HG03280 (cell line): ENCODE measurements at regions not wholly inside any gene's neighbourhood (a gene's known extent, or its start where the extent isn't known, plus 50 kb on each side); places are given as distances from the start of the nearest gene placed in this dataset.

Experiments
- ATAC-seq: cut with Tn5 transposase; IDR thresholded peaks from one replicate; pipeline ENCODE4 v1.9.1; 2021; ENCODE audit warnings: mild to moderate bottlenecking, moderate library complexity; ENCODE audit not compliant: unreplicated experiment

DNA sequence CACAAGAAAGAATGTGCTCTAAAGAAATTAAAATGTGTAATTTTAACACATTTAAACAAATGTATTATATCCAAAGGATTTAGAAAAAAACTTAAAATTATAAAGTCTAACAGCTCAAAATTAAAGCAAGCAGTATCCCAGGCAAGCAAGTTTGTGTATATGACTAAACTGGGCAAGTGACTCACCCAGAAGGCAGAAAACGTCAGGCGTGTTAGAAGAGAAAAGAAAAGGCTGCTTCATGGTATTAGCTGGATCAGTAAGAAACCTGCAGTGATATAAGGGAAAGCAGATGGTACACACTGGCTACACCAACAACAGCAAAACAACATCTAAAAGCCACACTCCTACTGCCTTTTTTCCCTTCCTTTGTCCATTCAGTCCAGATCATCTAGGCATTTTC lies 250.6 kb upstream of the NDST3 start:
- no peak for ATAC-seq

DNA sequence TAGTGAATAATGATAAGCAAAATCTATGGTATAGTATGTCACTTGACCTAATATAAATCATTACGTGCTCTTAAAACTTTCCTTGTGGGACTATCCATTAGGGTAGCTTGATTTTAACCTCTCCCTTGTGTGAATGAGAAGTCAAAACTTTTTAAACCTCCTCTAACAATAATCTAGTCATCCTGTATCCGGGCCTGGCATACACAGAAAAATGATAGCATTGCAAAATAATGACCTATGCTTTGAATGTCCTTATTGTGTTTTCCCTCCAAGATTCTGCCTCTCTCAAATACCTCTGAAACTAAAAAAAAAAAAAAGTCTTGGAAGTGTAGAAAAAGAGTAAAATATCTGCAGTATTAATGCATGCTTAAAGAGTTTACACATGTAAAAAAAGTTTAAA lies 250.0 kb upstream of the NDST3 start:
- ATAC-seq: no peak

DNA sequence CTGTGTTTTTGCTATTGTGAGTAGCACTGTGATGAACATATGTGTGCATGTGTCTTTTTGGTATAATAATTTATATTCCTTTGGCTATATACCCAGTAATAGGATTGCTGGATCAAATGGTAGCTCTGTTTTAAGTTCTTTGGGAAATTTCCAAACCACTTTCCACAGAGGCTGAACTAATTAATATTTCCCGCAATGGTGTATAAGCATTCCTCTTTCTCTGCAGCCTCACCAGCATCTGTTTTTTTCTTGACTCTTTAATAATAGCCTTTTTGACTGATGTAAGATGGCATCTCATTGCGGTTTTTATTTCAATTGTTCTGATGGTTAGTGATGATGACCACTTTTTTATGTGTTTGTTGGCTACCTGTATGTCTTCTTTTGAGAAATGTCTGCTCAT lies 247.7 kb upstream of the NDST3 start:
- ATAC-seq: no peak

GRCh38 chr4:117793845-117794480 lies 240.3 kb upstream of the NDST3 start:
- no peak for ATAC-seq

DNA sequence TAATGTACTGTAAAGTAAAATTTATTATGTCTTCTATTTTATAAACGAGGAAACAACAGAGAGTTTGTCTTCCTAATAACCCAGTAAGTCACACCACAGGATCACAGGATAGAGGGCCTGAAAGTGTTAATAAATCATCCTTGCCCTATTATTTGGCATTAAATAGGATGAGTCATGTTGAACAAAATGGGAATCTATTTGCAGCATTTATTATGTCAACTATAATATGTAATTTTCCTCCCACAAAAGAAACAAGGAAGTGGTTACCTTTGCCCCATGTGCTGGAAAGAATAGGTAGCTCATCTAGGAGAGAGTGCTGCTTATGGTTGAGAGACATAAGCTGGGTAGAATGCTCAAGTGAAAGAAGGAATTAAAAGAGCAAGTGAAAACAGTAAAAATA lies 237.6 kb upstream of the NDST3 start:
- no peak for ATAC-seq

GRCh38 chr4:117800636-117801035 lies 233.7 kb upstream of the NDST3 start:
- no peak for ATAC-seq

DNA sequence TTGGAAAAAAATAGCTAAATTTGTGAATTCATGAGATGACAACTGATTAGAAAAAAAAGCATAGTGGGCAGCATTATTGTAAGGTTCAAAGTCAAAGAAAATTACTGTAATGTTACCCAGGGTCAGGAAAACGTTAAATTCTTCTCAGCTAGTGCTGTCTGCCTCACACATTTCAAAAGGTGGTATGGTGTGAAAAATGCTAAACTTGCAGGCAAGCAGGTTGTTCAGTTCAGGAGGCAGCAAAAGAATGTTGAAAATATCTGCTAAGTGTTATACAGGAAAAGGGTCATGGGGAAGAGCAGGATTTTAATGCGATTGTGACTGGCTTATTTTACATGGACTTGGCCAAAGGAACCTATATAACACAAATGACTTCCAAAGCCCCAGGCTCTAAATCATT lies 232.5 kb upstream of the NDST3 start:
- ATAC-seq: no peak

DNA sequence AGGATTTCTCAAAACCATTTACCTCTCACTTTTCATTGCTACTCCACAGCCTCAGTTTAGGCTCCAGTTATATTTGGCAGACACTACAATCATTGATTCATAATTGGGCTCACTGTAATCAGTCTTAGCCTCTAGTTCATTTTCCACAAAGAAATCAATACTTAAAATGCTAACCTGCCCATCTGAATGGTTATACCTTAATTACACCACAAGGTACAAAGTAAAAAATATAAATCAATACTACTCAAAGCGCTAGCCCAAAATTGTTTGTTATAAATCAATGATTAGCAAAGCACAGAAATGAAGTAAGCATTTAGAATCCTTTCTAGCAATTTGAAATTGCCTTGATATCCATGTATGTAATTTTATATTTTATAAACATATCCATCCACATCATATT lies 222.6 kb upstream of the NDST3 start:
- ATAC-seq: no peak

GRCh38 chr4:117814277-117815246 lies 219.7 kb upstream of the NDST3 start:
- ATAC-seq: no peak

DNA sequence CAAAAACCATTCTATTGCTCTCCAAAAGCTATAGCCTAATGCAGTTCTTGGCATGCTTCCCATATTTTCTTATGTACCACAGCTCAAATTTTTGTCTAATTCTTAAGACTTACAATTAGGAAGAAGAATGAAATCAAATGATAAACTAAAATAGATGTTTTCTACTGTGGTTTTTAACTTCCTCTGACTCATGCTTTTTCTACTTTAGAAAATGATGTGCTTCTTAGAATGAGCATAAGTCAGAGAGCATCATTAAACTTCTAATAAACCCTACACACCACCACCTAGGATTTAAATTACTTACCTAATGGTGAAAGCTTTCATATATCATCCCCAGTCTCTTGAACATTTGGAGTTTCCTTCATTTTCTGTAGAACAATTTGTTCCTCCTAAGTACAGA lies 217.0 kb upstream of the NDST3 start:
- ATAC-seq: no peak

- ATAC-seq: no peak
These were observed 212.5 kb upstream of the NDST3 start for GRCh38 chr4:117821834-117822233.

- ATAC-seq: no peak
These were observed 210.9 kb upstream of the NDST3 start for GRCh38 chr4:117823388-117823787.

GRCh38 chr4:117825600-117825999 lies 208.7 kb upstream of the NDST3 start:
- ATAC-seq: no peak

DNA sequence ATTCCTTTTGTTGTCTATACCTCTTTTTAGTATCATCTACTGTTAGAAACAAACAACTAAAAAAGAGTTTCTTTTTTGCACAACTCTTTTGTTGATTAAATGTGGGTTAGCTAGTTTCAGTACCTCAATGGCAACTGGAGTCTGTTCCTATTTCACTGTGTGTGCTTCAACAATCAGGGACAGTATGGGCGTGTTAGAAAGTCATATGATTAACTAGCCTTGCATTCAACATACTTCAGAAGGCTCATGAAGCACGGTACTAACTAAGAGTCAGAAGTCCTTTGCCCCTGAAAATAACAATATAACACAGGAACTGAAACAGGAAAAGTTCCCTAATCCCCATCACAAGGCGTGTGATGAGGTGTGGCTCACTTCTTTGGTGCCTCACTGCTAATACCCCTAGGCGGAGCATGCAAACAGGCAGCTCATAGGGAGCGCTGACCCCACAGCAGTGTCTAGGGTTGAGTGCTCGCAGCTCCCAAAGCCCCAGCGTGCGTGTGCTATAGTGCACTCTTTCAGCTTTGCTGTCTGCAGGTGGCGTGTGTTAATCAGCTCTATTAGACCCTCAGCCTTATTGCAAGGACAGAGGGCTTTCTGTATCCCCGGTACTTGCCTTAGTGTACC lies 203.1 kb upstream of the NDST3 start:
- ATAC-seq: no peak

- ATAC-seq: no peak
These were observed 198.7 kb upstream of the NDST3 start for GRCh38 chr4:117835566-117835965.

GRCh38 chr4:117844594-117844993 lies 189.7 kb upstream of the NDST3 start:
- ATAC-seq: no peak

DNA sequence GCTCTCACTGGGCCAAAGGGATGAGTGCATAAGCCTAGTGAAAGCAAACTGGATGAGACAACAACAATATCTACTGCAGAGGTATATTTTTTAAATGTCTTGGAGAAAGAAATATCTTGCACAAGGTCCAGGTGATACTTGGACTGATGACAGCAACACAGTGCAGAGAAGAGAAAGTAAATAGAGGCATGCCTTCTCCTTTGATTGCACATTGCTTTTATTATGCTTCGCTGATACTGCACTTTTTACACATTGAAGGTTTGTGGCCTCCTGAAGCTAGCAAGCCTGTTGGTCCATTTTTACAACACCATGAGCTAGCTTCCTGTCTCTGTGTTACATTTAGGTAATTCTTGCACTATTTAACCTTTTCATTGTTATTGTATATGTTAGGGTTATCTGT lies 189.0 kb upstream of the NDST3 start:
- ATAC-seq: no peak

DNA sequence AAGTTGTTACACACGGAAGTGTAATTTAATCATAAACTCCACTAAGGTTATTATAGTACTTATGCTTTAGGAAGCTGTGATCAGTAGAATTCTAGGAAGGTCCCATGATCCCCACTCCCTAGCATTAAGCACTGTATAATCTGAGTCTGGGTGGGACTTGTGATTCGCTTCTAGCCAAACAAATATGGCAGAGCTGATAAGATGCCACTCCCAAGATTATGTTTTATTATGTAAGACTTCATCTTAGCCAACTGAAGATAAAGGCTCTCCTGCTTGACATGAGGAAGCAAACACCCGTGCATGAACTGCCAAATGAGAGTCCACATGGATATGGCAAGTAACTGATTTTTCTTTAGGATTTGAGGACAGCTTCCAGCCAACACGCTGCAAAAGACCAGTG lies 186.4 kb upstream of the NDST3 start:
- no peak for ATAC-seq

DNA sequence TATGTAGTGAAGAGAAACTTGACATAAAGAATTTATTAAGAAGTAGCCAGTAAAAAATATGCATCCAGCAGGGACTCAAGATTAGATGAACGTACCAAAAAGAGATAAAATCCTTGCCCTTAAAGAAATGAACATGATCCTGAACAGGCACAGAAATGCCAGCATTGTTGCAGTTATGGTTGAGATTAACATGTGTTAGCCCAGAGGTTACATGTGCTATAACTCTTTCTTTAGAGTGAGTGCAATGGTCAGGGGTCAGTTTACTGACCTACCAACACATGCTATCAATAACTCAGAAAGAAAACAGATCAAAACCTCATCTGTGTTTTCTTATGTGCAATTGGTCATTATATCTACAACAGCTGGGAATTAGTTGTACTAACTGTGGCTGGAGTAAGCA lies 166.1 kb upstream of the NDST3 start:
- ATAC-seq: no peak

DNA sequence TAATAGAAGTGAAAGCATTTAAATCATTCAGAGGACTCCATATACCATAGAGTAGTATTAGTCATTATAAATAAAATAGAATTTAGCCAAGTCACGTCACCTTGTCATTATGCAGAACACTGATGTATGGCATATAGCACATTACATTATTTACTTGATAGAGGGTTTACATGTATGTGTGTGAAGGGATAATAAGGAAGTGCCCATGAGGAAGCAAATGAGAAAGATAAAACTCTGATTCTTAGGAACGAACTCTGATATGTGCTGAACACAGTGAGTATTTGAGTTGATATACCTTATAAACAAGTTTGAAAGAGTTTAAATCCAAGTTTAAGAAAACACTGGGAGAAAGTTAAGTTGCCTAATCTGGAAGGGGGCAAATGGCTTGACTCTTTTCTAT lies 160.5 kb upstream of the NDST3 start:
- no peak for ATAC-seq

DNA sequence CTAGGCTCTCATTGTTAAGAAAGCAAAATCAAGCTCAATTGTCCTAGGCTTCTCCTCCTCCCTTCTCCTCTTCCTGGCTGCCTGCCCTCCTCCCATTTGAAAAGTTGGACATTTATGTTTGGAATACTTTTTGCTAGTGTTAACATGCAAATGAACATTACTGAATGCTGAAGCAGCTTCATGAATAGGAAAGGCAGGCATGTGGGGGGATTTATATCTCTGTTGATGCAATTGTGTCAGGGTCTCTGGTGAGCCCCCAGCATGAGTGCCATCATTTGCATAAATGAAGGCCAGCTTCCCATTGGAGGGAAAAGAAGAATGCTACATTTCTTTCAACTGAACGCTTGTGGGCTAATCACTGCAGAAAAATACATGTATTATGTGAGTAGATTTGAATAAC lies 160.1 kb upstream of the NDST3 start:
- no peak for ATAC-seq

GRCh38 chr4:117889978-117890377 lies 144.3 kb upstream of the NDST3 start:
- ATAC-seq: no peak
